H1 (cell line): ENCODE measurements at regions not wholly inside any gene's neighbourhood (a gene's known extent, or its start where the extent isn't known, plus 50 kb on each side); places are given as distances from the start of the nearest gene placed in this dataset.

Experiments used
- CTCF ChIA-PET: fragments of 300-600 bp; sonication (Branson Sonifier 250); formaldehyde crosslinking; loops from one replicate; lab custom pipeline; 2021; ENCODE audit not compliant: partially characterized antibody; lab: Charles Lee
- POLR2A ChIA-PET: fragments of 300-600 bp; sonication (Branson Sonifier 250); formaldehyde crosslinking; loops from one replicate; lab custom pipeline; 2021; ENCODE audit warnings: inconsistent platforms; ENCODE audit not compliant: partially characterized antibody; lab: Charles Lee
- DNase-seq, 2 experiments: peaks; one replicate each; pipeline versions ENCODE4 v3.0.0 to v3.0.0-alpha.2; 2010 to 2022; ENCODE audit warnings: low spot score in 2 of 2, low read depth in 1 of 2, mixed read lengths in 1 of 2
- FAIRE-seq: peaks from 2 replicates; lab custom pipeline; 2011; peaks lifted over from hg19 to GRCh38; lab: Jason Lieb, UNC
- H2AFZ ChIP-seq: 2 replicates; pipeline ENCODE4 v1.8.1; 2012; ENCODE audit warnings: low read length, inconsistent platforms
- H2AK5ac ChIP-seq: 2 replicates; pipeline ENCODE4 v1.6.1; 2013; ENCODE audit warnings: low read depth, low read length
- H2BK120ac ChIP-seq: replicated peaks from 2 replicates; pipeline ENCODE3; 2013; ENCODE audit warnings: low read depth, low read length, inconsistent platforms
- H2BK12ac ChIP-seq: 2 replicates; pipeline ENCODE4 v1.6.1; 2013; ENCODE audit warnings: low read depth, low read length
- H2BK15ac ChIP-seq: 2 replicates; pipeline ENCODE4 v1.6.1; 2013; ENCODE audit warnings: low read length
- H2BK20ac ChIP-seq: 2 replicates; pipeline ENCODE4 v1.6.1; 2013; ENCODE audit warnings: low read length
- H2BK5ac ChIP-seq: 2 replicates; pipeline ENCODE4 v1.6.1; 2013; ENCODE audit warnings: low read depth, low read length
- H3K14ac ChIP-seq: 2 replicates; pipeline ENCODE4 v1.6.1; 2013; ENCODE audit warnings: inconsistent platforms; ENCODE audit not compliant: insufficient read length
- H3K18ac ChIP-seq: 2 replicates; pipeline ENCODE4 v1.6.1; 2013; ENCODE audit warnings: low read length; ENCODE audit errors: extremely low read depth
- H3K23ac ChIP-seq: 2 replicates; pipeline ENCODE4 v1.6.1; 2013; ENCODE audit warnings: inconsistent platforms; ENCODE audit not compliant: insufficient read length
- H3K23me2 ChIP-seq: 2 replicates; pipeline ENCODE4 v1.6.1; 2013; ENCODE audit warnings: low read depth, low read length
- H3K27ac ChIP-seq: 2 replicates; pipeline ENCODE4 v1.6.1; 2011; ENCODE audit warnings: low read depth, low read length, inconsistent platforms
- H3K27me3 ChIP-seq, 4 experiments: replicated peaks in 1 of 4; 1 replicate in 1 of 4; 2 replicates in 3 of 4; pipeline versions ENCODE4 v1.6.1 to v1.8.1; 2011 to 2013; ENCODE audit warnings: low read length in 3 of 4, mild to moderate bottlenecking in 3 of 4, inconsistent platforms in 2 of 4, mixed read lengths in 2 of 4, moderate library complexity in 1 of 4; ENCODE audit not compliant: control insufficient read depth in 3 of 4, insufficient read depth in 3 of 4; ENCODE audit errors: extremely low read depth in 1 of 4
- H3K36me3 ChIP-seq, 4 experiments: 2 replicates each; pipeline versions ENCODE4 v1.6.1 to v1.8.1; 2011 to 2013; ENCODE audit warnings: mild to moderate bottlenecking in 4 of 4, low read length in 3 of 4, moderate library complexity in 2 of 4, control low read depth in 1 of 4, inconsistent platforms in 1 of 4; ENCODE audit not compliant: insufficient read depth in 4 of 4, control insufficient read depth in 2 of 4
- H3K4ac ChIP-seq: replicated peaks from 2 replicates; pipeline ENCODE3; 2013; ENCODE audit warnings: low read length, low read depth, mixed read lengths, inconsistent platforms; ENCODE audit not compliant: insufficient read length
- H3K4me1 ChIP-seq, 4 experiments: replicated peaks in 1 of 4; 1 replicate in 1 of 4; 2 replicates in 3 of 4; pipeline versions ENCODE4 v1.6.1 to v1.8.1; 2011 to 2013; ENCODE audit warnings: low read length in 3 of 4, inconsistent platforms in 2 of 4, mixed read lengths in 1 of 4; ENCODE audit not compliant: insufficient read depth in 4 of 4, control insufficient read depth in 3 of 4
- H3K4me2 ChIP-seq, 2 experiments: 2 replicates each; pipeline versions ENCODE4 v1.6.1 to v1.8.1; 2011 to 2013; ENCODE audit warnings: low read depth in 2 of 2, low read length in 2 of 2, control low read depth in 1 of 2, inconsistent platforms in 1 of 2, mild to moderate bottlenecking in 1 of 2; ENCODE audit not compliant: insufficient read depth in 1 of 2
- H3K4me3 ChIP-seq, 4 experiments: fragments of 200-600, 300-600 bp in 1 of 4; sonication (generic), shearing (Covaris generic), sonication (Bioruptor Twin) in 1 of 4; 2 replicates each; pipeline versions ENCODE4 v1.5.1 to v1.8.1; 2011 to 2016; ENCODE audit warnings: low read length in 4 of 4, low read depth in 3 of 4, control low read depth in 2 of 4, inconsistent platforms in 2 of 4, mild to moderate bottlenecking in 2 of 4, mixed read lengths in 1 of 4, moderate library complexity in 1 of 4; ENCODE audit not compliant: insufficient read depth in 2 of 4; ENCODE audit errors: extremely low read depth in 1 of 4
- H3K56ac ChIP-seq: replicated peaks from 2 replicates; pipeline ENCODE3; 2013; ENCODE audit warnings: low read depth, mild to moderate bottlenecking, mixed read lengths, low read length, inconsistent platforms; ENCODE audit not compliant: insufficient read length
- H3K79me1 ChIP-seq: 2 replicates; pipeline ENCODE4 v1.6.1; 2013; ENCODE audit warnings: low read depth, low read length, control low read depth
- H3K79me2 ChIP-seq, 2 experiments: 2 replicates each; pipeline versions ENCODE4 v1.6.1 to v1.8.1; 2012 to 2013; ENCODE audit warnings: low read length in 2 of 2, mild to moderate bottlenecking in 2 of 2, inconsistent platforms in 1 of 2; ENCODE audit not compliant: insufficient read depth in 2 of 2, control insufficient read depth in 1 of 2
- H3K9ac ChIP-seq, 4 experiments: replicated peaks in 1 of 4; 1 replicate in 1 of 4; 2 replicates in 3 of 4; pipeline versions ENCODE4 v1.6.1 to v1.8.1; 2011 to 2013; ENCODE audit warnings: low read depth in 3 of 4, low read length in 3 of 4, control low read depth in 2 of 4, mild to moderate bottlenecking in 2 of 4, moderate library complexity in 2 of 4, inconsistent platforms in 1 of 4; ENCODE audit errors: extremely low read depth in 1 of 4
- H3K9me3 ChIP-seq, 2 experiments: 2 replicates each; pipeline versions ENCODE4 v1.6.1 to v1.8.1; 2012 to 2013; ENCODE audit warnings: mild to moderate bottlenecking in 2 of 2, moderate library complexity in 2 of 2, control low read depth in 1 of 2, inconsistent platforms in 1 of 2, low read depth in 1 of 2, low read length in 1 of 2, mixed read lengths in 1 of 2; ENCODE audit not compliant: insufficient read depth in 2 of 2
- H4K20me1 ChIP-seq, 2 experiments: replicated peaks in 1 of 2; 2 replicates each; pipeline versions ENCODE3 to v1.8.1; 2011 to 2013; ENCODE audit warnings: inconsistent platforms in 2 of 2, low read length in 2 of 2, mild to moderate bottlenecking in 1 of 2; ENCODE audit not compliant: insufficient read depth in 2 of 2, control insufficient read depth in 1 of 2
- H4K5ac ChIP-seq: 2 replicates; pipeline ENCODE4 v1.6.1; 2013; ENCODE audit warnings: low read length, low read depth, mixed read lengths, inconsistent platforms; ENCODE audit not compliant: insufficient read length
- H4K8ac ChIP-seq: 2 replicates; pipeline ENCODE4 v1.8.0; 2013; ENCODE audit warnings: mild to moderate bottlenecking, moderate library complexity, low read length, inconsistent platforms; ENCODE audit not compliant: insufficient read depth; ENCODE audit errors: extremely low read depth
- H4K91ac ChIP-seq: replicated peaks from 2 replicates; pipeline ENCODE3; 2013; ENCODE audit warnings: low read length, mixed read lengths, inconsistent platforms; ENCODE audit not compliant: insufficient read length
- POU5F1 ChIP-seq: IDR thresholded peaks from 2 replicates; pipeline ENCODE4 v1.6.1; 2011; ENCODE audit warnings: low read depth, mild to moderate bottlenecking, low read length, moderate library complexity
- RAD21 ChIP-seq, 2 experiments: IDR thresholded peaks in 1 of 2; conservative IDR thresholded peaks in 1 of 2; 2 replicates each; pipeline ENCODE4 v1.6.1; 2011; ENCODE audit warnings: low read depth in 2 of 2, low read length in 2 of 2, improper control_type of control experiment in 1 of 2, inconsistent platforms in 1 of 2, mild to moderate bottlenecking in 1 of 2, moderate library complexity in 1 of 2
- SUZ12 ChIP-seq: fragments of 200-600 bp; sonication (generic); IDR thresholded peaks from 2 replicates; pipeline ENCODE4 v1.6.1; 2012; ENCODE audit warnings: mild to moderate bottlenecking, inconsistent platforms, low read length, moderate library complexity, mixed read lengths
- WGBS, 2 experiments: shearing (Covaris generic) in 1 of 2; methylation state at CpG; one replicate each; pipeline versions ENCODE4 v1.1.6 to v1.1.7; 2013 to 2015; ENCODE audit warnings: low lambda C conversion rate in 2 of 2, mixed read lengths in 2 of 2, inconsistent platforms in 1 of 2, low coverage in 1 of 2, missing lambda C conversion rate in 1 of 2; ENCODE audit not compliant: insufficient replicate concordance in 2 of 2, insufficient coverage in 1 of 2, insufficient read length in 1 of 2; ENCODE audit errors: extremely low coverage in 1 of 2, missing lambda C conversion rate in 1 of 2; 5-methylcytosine and 5-hydroxymethylcytosine counted together

DNA sequence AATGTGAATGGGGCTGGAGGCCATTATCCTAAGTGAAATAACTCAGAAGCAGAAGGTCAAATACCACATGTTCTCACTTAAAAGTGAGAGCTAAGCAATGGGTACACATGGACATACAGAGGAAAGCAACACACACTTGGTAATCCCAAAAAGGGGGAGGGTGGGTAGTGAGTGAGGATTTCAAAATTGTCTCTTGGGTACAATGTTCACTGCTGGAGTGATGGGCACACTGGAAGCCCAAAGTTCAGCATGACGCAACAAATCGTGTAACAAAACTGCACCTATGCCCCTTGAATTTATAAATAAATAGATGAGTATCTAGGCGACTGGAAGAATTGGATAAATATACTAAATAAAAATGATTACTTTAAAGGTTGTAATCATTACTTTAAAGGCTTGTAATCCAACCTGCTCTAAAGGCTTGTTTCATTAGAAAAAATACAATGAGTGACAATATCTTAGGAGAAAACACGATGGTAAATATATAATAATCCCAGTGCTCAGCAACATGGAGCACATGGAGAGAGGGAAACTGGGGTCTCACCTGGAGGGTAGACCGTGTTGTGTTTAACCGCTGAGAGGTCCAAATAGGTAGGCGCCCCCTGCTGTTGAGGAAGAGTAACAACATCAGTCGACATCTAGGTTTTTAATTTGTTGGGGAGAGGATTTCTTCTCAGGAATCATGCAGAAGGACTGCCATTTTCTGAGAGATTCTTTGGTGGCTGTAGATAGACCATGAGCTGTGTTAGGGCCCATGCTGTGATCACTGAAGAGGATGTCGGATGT, 78.5 kb upstream of the ROBO1 start:
- Histone ChIP-seq H3K36me3 (no peaks in the 10 kb centered on the region), H4K8ac (no peak overlapping the region), H3K27me3 (no peaks in the 10 kb centered on the region), H2BK20ac (no peak overlapping the region), H4K5ac (no peak overlapping the region), H2BK5ac (no peak overlapping the region), H2AFZ (peak overlapping the region; percentile 98; the same call in 1 of the 2 replicates), H2BK15ac (no peak overlapping the region), H3K4ac (no peak overlapping the region), H3K9me3 (no peaks in the 10 kb centered on the region), H2BK120ac (no peak overlapping the region), H3K27ac (no peak overlapping the region), H3K4me3 (no peak overlapping the region), H4K91ac (no peak overlapping the region), H3K18ac (no peak overlapping the region), H3K79me2 (no peaks in the 10 kb centered on the region), H3K23me2 (no peaks in the 10 kb centered on the region), H2AK5ac (no peak overlapping the region), H3K14ac (no peak overlapping the region), H3K23ac (no peak overlapping the region), H3K9ac (no peak overlapping the region), H4K20me1 (no peaks in the 10 kb centered on the region), H3K79me1 (no peaks in the 10 kb centered on the region), H2BK12ac (no peak overlapping the region), H3K56ac (no peak overlapping the region), H3K4me2 (no peak overlapping the region), H3K4me1 (no peaks in the 10 kb centered on the region)
- 69% methylated on average over 9 of the region's 9 CpGs; no CpG with 5 or more reads in 1 of the 2 experiments for WGBS, 2 experiments
- POLR2A ChIA-PET, result no interaction called here
- CTCF ChIA-PET, result interaction anchor here (0.6 to 1.0 kb wide), 2 partner anchors 10 to 661 kb away, joined by 3 to 4 read pairs; no protein-coding TSS in a partner anchor
- DNase-seq, result peak in 1 of 2 experiments; percentile 62
- peak; percentile 28 for FAIRE-seq
- TF ChIP-seq RAD21 (IDR thresholded peaks at IDR 0.05 in 1 of 2, conservative IDR thresholded peaks at IDR 0.05 in 1 of 2; ENCODE audit: low read depth in 2 of 2, low read length in 2 of 2) (peak; percentile 61 to 66), POU5F1 (no peak), SUZ12 (no peak)
